Glomerular endothelial cell (primary cell): ENCODE measurements at regions not wholly inside any gene's neighbourhood (a gene's known extent, or its start where the extent isn't known, plus 50 kb on each side); places are given as distances from the start of the nearest gene placed in this dataset.

Source experiments
- DNase-seq: peaks from one replicate; pipeline ENCODE4 v3.0.0-alpha.2; 2011; ENCODE audit warnings: low read depth, low spot score; ENCODE audit errors: extremely low read depth

DNA sequence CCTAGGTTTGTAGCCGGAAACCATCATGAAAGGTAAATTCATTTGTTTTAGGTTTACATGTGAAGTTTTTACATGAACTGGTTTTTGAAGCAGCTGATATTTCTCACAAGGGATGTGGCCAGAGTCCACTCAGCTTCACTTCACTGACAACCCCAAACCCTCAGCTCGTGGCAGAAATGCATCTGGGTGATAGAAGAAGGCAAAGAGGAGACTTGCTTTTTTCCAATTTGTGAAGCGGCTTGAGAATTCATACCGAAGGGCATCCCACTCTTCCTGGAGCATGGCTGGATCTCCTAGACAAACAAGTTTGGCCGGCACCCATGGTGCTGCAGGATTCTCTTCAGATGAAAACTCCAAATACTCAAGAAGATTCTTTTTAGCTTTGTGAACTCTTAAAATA is 392.8 kb upstream of the CNR1 start:
- DNase-seq = no peak

DNA sequence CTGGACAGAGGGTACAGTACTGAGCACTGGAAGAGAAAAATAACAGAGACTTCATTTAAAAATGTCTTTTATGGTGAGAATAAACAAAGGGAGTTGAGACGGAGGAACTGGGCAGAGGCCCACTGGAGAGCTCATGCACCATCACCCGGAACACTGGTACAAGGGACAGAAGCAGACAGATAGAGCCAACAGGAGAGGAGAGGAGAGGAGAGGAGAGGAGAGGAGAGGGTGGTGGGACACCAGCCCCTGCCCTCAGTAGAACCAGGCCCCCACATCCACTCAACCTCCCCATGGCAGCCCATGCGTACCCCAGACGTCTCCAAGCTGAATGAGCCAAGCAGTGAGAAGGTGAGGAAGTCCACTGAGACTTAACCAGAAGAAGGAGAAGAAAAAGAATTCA is 390.5 kb upstream of the CNR1 start:
- DNase-seq = no peak

GRCh38 chr6:88548891-88549505 is 382.9 kb upstream of the CNR1 start:
- DNase-seq = no peak

- no peak for DNase-seq
Measured at GRCh38 chr6:88547768-88548167, 381.6 kb upstream of the CNR1 start.

GRCh38 chr6:88545991-88546390 is 379.8 kb upstream of the CNR1 start:
- DNase-seq = no peak

- DNase-seq = no peak
Measured at GRCh38 chr6:88544986-88545612, 379.0 kb upstream of the CNR1 start.

GRCh38 chr6:88539295-88539764 is 373.2 kb upstream of the CNR1 start:
- DNase-seq = no peak

GRCh38 chr6:88538840-88539239 is 372.7 kb upstream of the CNR1 start:
- no peak for DNase-seq

- no peak for DNase-seq
Measured at GRCh38 chr6:88538130-88538706, 372.1 kb upstream of the CNR1 start.

- no peak for DNase-seq
Measured at GRCh38 chr6:88536071-88536625, 370.0 kb upstream of the CNR1 start.

DNA sequence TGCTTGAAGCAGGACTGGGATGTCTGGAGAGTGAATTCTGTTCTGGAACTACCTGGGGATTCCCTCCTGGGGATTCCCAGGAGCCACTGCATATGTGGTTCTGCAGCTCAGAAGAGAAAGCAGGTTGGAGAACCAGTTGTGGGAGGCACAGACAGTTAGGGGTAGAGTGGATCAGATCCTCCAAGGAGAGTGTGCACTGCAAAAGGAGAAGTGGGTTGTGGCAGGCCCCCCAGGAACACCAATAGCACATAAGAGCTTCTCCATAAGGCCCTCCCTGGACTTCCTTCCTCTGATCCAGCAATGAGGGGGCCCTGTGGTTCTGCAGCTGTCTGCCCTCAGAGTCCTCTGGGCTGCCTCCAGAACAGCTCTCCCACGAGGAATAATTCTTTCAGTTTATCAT is 369.2 kb upstream of the CNR1 start:
- DNase-seq = no peak

DNA sequence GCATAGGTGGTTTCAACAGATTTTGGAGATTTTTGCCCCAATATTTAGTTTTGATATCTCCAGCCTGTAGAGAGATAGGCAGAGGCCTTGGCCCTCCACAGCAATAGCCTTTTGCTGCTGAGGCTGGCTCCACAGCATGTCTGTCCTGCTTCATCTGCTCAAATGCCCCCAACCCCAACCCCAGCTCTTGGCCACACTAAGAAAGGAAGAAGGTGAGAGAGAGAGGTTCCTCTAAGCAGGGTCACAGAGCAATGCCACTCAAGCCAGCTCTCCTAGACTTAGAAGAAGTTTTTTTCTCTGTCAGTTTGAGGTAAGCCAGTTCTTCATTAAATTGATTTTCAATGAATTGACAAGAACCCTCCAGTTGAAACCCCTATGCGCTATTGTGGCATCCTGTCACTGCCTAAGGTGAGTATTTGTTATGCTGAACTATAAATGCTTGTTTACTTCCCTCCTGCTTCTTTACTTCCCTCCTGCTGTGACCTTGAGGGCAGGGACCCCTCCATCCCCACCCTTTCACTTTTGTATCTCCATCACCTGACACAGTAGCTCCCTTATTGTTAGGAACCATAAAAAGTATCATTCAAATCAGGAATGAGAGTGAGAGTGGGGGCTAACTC is 366.2 kb upstream of the CNR1 start:
- no peak for DNase-seq

DNA sequence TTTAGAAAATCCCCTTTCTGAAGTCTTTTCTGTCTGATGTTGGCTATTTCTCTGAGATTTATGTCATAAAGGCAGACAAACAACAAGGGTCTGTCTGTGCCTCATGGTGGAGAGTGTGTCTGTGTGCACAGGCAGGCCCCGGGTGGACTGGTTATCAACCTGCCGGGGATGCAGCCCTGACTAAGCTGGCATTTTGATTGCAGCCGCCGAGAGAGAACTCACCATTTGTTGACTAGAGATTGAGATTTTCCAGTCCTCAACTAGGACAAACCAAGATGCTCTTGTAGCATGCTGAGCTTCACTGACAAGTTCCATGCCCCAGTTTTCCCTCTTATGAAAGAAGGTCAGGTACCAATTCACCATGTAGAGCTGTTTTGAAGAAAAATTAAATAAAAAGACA is 363.6 kb upstream of the CNR1 start:
- DNase-seq = no peak

DNA sequence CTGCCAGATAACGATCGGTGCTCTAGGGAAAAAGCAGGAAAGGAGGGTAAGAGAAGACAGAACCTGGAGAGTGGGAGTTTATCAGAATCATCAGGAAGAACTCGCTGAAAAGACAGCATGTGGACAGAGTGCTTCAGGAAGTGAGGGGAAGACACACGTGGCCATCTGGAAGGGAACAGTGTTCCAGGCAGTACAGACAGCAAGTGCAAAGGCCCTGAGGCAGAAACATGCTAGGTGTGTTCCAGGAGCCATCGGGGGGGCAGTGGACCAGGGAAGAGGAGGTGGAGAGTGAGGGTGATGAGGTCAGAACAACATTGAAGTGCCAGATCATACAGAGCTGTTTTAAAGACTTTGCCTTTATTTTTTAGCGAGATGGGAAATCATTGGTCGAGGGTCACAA is 354.3 kb upstream of the CNR1 start:
- no peak for DNase-seq

DNA sequence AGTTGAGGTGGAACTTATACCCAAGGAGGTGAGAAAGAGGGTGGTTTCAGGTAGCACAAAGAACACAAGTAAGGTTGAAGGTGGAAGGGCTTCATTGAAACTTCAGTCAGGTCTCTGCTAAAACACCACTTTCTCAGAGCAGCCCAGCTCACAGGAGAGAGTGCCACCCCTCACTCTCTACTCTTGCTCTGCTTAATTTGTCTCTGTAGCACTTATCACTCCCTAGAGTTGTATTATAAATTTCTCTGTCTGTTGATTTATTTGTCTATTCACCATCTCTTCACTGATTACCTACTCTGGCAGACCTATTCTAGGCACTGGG is 353.8 kb upstream of the CNR1 start:
- DNase-seq = no peak

DNA sequence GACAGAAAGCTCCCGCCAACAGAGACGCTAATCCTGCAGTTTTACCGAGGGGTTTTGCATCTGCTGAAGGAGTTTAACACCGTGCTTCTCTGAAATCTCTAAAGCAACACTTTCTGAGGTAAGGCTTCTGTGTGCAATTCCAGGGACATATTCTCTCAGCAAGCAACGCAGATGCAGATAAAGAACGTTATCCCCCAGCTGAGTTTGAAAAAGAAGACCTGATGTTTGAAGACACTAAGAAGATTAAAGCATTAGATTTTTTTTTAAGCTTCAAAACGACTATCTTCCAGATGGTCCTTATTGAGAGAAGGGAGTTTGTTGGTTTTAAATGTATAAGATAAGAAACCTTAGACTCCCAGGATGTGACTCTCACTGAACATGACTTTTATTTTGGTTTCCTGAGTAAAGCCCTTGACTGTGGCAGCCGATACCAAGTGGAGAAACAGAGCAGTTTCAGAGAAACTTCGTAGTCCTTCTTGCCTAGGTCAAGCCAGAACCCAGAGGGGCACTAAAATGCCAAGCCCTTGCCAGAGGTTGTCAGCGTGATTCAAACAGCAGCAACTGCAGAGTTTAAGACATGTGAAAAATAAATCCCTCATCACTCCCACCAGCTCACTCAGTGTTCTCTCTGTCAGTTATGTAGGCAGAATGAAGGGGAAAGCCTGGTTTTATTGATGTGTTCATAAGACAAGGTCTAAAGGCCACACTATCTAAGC is 353.3 kb upstream of the CNR1 start:
- no peak for DNase-seq

- no peak for DNase-seq
Measured at GRCh38 chr6:88517737-88518136, 351.6 kb upstream of the CNR1 start.

- no peak for DNase-seq
Measured at GRCh38 chr6:88513920-88514319, 347.8 kb upstream of the CNR1 start.

GRCh38 chr6:88513471-88513870 is 347.3 kb upstream of the CNR1 start:
- no peak for DNase-seq

- no peak for DNase-seq
Measured at GRCh38 chr6:88512951-88513350, 346.8 kb upstream of the CNR1 start.

- no peak for DNase-seq
Measured at GRCh38 chr6:88502391-88502790, 336.2 kb upstream of the CNR1 start.
